GM12874 (cell line): ENCODE measurements at regions not wholly inside any gene's neighbourhood (a gene's known extent, or its start where the extent isn't known, plus 50 kb on each side); places are given as distances from the start of the nearest gene placed in this dataset.

Experiments used
- CTCF ChIP-seq: IDR thresholded peaks from 2 replicates; pipeline ENCODE4 v1.5.1; 2011; ENCODE audit warnings: low read depth, mild to moderate bottlenecking, control low read depth, low read length, moderate library complexity; ENCODE audit not compliant: insufficient read depth

GRCh38 chr2:238558456-238559099 is 131.9 kb downstream of the ASB1 start:
- TF ChIP-seq CTCF, result no peak

- TF ChIP-seq CTCF, result no peak
These were observed 133.5 kb downstream of the ASB1 start for GRCh38 chr2:238560234-238560633.

GRCh38 chr2:238561230-238561629 is 134.5 kb downstream of the ASB1 start:
- TF ChIP-seq CTCF, result no peak

- TF ChIP-seq CTCF, result no peak
These were observed 135.7 kb downstream of the ASB1 start for GRCh38 chr2:238562446-238562845.

- no peak for TF ChIP-seq CTCF
These were observed 136.8 kb downstream of the ASB1 start for GRCh38 chr2:238563551-238563950.

GRCh38 chr2:238564286-238564920 is 137.7 kb downstream of the ASB1 start:
- TF ChIP-seq CTCF, result no peak

GRCh38 chr2:238565031-238565430 is 138.3 kb downstream of the ASB1 start:
- no peak for TF ChIP-seq CTCF
